ENCODE measurements at regions not wholly inside any gene's neighbourhood (a gene's known extent, or its start where the extent isn't known, plus 50 kb on each side); places are given as distances from the start of the nearest gene placed in this dataset.
"Not testable (repeated sequence)": the region's sequence is repeated elsewhere in the genome, so short reads cannot be mapped to it uniquely, and the experiment has no call there.

GRCh38 chr5:60517094-60517694, 182.8 kb downstream of the DEPDC1B start:
- DNase-seq, result no peak

- DNase-seq, result no peak
These were observed 183.3 kb downstream of the DEPDC1B start for GRCh38 chr5:60516688-60517087.

- peak; percentile 3 for DNase-seq
These were observed 185.8 kb downstream of the DEPDC1B start for GRCh38 chr5:60514152-60514551.

- DNase-seq, result no peak
These were observed 187.8 kb downstream of the DEPDC1B start for GRCh38 chr5:60512117-60512516.

- DNase-seq, result no peak
These were observed 189.3 kb downstream of the DEPDC1B start for GRCh38 chr5:60510663-60511062.

- DNase-seq, result no peak
These were observed 189.9 kb downstream of the DEPDC1B start for GRCh38 chr5:60510049-60510448.

GRCh38 chr5:60509519-60509918, 190.4 kb downstream of the DEPDC1B start:
- no peak for DNase-seq

GRCh38 chr5:60507687-60508086, 192.3 kb downstream of the DEPDC1B start:
- no peak for DNase-seq

- no peak for DNase-seq
These were observed 194.4 kb downstream of the DEPDC1B start for GRCh38 chr5:60505373-60506171.

GRCh38 chr5:60504342-60504741, 195.6 kb downstream of the DEPDC1B start:
- DNase-seq, result no peak

- no peak for DNase-seq
These were observed 196.2 kb downstream of the DEPDC1B start for GRCh38 chr5:60503771-60504170.

GRCh38 chr5:60497706-60498500, 202.1 kb downstream of the DEPDC1B start:
- DNase-seq, result no peak

- no peak for DNase-seq
These were observed 204.1 kb downstream of the DEPDC1B start for GRCh38 chr5:60495644-60496520.

- no peak for DNase-seq
These were observed 205.3 kb downstream of the DEPDC1B start for GRCh38 chr5:60494635-60495034.

GRCh38 chr5:60494144-60494543, 205.8 kb downstream of the DEPDC1B start:
- DNase-seq, result no peak

- no peak for DNase-seq
These were observed 206.6 kb downstream of the DEPDC1B start for GRCh38 chr5:60493372-60493771.

GRCh38 chr5:60492958-60493357, 207.0 kb downstream of the DEPDC1B start:
- peak; percentile 6 for DNase-seq

- not testable (repeated sequence) for DNase-seq
These were observed 207.6 kb downstream of the DEPDC1B start for GRCh38 chr5:60492358-60492757.

- no peak for DNase-seq
These were observed 209.3 kb downstream of the DEPDC1B start for GRCh38 chr5:60490597-60491166.

- DNase-seq, result no peak
These were observed 210.1 kb downstream of the DEPDC1B start for GRCh38 chr5:60489856-60490255.

GRCh38 chr5:60489377-60489776, 210.6 kb downstream of the DEPDC1B start:
- no peak for DNase-seq

- DNase-seq, result no peak
These were observed 211.4 kb downstream of the DEPDC1B start for GRCh38 chr5:60488466-60489130.
